ENCODE measurements at regions not wholly inside any gene's neighbourhood (a gene's known extent, or its start where the extent isn't known, plus 50 kb on each side); places are given as distances from the start of the nearest gene placed in this dataset.

GRCh38 chr6:4396044-4396443 lies 260.7 kb upstream of the ECI2 start:
- intact Hi-C loops (cut with DNase I; ENCODE audit: low total_unique reads) = no loop called here
- no peak for TF ChIP-seq POLR2AphosphoS5 (IDR thresholded peaks at IDR 0.05)
- TF ChIP-seq CTCF (IDR thresholded peaks at IDR 0.05 in 8 of 11, conservative IDR thresholded peaks at IDR 0.05 in 3 of 11) = no peak
- no peak for TF ChIP-seq POLR2A (IDR thresholded peaks at IDR 0.05)
- Histone ChIP-seq H3K9me3 (no peaks in the 10 kb centered on the region), H3K27me3 (replicated peaks in 1 of 7) (no peaks in the 10 kb centered on the region), H3K27ac (no peak overlapping the region), H3K4me3 (no peak overlapping the region), H3K4me1 (peaks cover 0 to 4% (median 0%) of the 10 kb centered on the region in 6 donors), H3K36me3 (no peaks in the 10 kb centered on the region)
- WGBS, 5 donors = 77 to 86% (median 78%) methylated on average over 2 of the region's 2 CpGs
- DNase-seq = no peak

- Histone ChIP-seq H3K4me3 (no peak overlapping the region), H3K36me3 (no peaks in the 10 kb centered on the region), H3K9me3 (no peaks in the 10 kb centered on the region), H3K4me1 (peaks cover 0 to 4% (median 0%) of the 10 kb centered on the region in 6 donors), H3K27ac (no peak overlapping the region), H3K27me3 (replicated peaks in 1 of 7) (no peaks in the 10 kb centered on the region)
- TF ChIP-seq CTCF (IDR thresholded peaks at IDR 0.05 in 8 of 11, conservative IDR thresholded peaks at IDR 0.05 in 3 of 11) (no peak), POLR2A (IDR thresholded peaks at IDR 0.05) (no peak), POLR2AphosphoS5 (IDR thresholded peaks at IDR 0.05) (no peak)
- no peak for DNase-seq
- 85 to 98% (median 97%) methylated on average over 1 of the region's 1 CpG for WGBS, 5 donors
- intact Hi-C loops (cut with DNase I; ENCODE audit: low total_unique reads) = no loop called here
Measured at GRCh38 chr6:4395386-4395785, 260.0 kb upstream of the ECI2 start.

GRCh38 chr6:4394786-4395185 lies 259.4 kb upstream of the ECI2 start:
- 51 to 70% (median 62%) methylated on average over 4 of the region's 4 CpGs for WGBS, 5 donors
- no peak for TF ChIP-seq POLR2A (IDR thresholded peaks at IDR 0.05)
- TF ChIP-seq POLR2AphosphoS5 (IDR thresholded peaks at IDR 0.05) = no peak
- no peak for TF ChIP-seq CTCF (IDR thresholded peaks at IDR 0.05 in 8 of 11, conservative IDR thresholded peaks at IDR 0.05 in 3 of 11)
- H3K27ac ChIP-seq = no peak overlapping the region

DNA sequence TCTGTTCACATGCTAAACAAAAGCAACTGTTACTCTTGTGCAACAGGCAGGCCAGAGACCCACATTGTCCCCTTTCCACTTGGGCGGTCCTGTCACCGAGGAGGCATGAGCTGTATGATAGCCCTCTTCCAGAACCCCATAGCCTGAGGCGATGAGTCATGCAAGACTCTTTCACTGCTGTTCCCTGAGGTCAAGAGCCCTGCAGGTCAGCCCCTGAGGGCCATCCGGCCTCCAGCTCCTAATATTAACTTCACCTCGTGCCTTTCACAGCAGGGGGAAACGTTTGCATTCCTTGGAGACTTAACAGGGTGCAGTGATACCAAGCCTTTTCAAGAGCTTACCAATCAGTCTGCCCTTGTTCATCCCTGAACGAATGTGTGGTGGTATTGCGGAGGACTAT lies 253.3 kb upstream of the ECI2 start:
- Histone ChIP-seq H3K36me3 (no peaks in the 10 kb centered on the region), H3K4me3 (no peak overlapping the region), H3K9me3 (peaks cover 0 to 21% (median 19%) of the 10 kb centered on the region in 8 donors), H3K4me1 (no peaks in the 10 kb centered on the region), H3K27ac (no peak overlapping the region), H3K27me3 (replicated peaks in 1 of 7) (no peaks in the 10 kb centered on the region)
- intact Hi-C loops (cut with DNase I; ENCODE audit: low total_unique reads) = no loop called here
- TF ChIP-seq CTCF (IDR thresholded peaks at IDR 0.05 in 8 of 11, conservative IDR thresholded peaks at IDR 0.05 in 3 of 11) (no peak), POLR2AphosphoS5 (IDR thresholded peaks at IDR 0.05) (no peak), POLR2A (IDR thresholded peaks at IDR 0.05) (no peak)
- 76 to 87% (median 79%) methylated on average over 8 of the region's 8 CpGs for WGBS, 5 donors
- DNase-seq = no peak

More at GRCh38 chr6:4394786-4395185, 259.4 kb upstream of the ECI2 start:
- no peak overlapping the region for H3K4me3 ChIP-seq
- H3K9me3 ChIP-seq = no peaks in the 10 kb centered on the region
- intact Hi-C loops (cut with DNase I; ENCODE audit: low total_unique reads) = no loop called here
- DNase-seq = no peak
- H3K36me3 ChIP-seq = no peaks in the 10 kb centered on the region
- peaks cover 0 to 4% (median 0%) of the 10 kb centered on the region in 6 donors for H3K4me1 ChIP-seq
- no peaks in the 10 kb centered on the region for H3K27me3 ChIP-seq (replicated peaks in 1 of 7)

All from spleen (tissue), 11 donors.